A673 (cell line): ENCODE measurements at regions not wholly inside any gene's neighbourhood (a gene's known extent, or its start where the extent isn't known, plus 50 kb on each side); places are given as distances from the start of the nearest gene placed in this dataset.

Experiments
- EZH2 ChIP-seq: fragments of 200-600 bp; sonication (generic); IDR thresholded peaks from 2 replicates; pipeline ENCODE4 v1.6.1; 2017; ENCODE audit warnings: borderline replicate concordance, low read depth, mild to moderate bottlenecking, mixed read lengths, antibody characterized with exemption, low read length; ENCODE audit not compliant: poor library complexity, severe bottlenecking
- TF ChIP-seq, protein P1 (sequence below): fragments of 300-800, 200-600 bp; sonication (generic); conservative IDR thresholded peaks from 2 replicates; pipeline ENCODE4 v1.5.1; 2017; ENCODE audit warnings: low read depth, mild to moderate bottlenecking, antibody characterized with exemption, low read length, moderate library complexity, mixed read lengths

DNA sequence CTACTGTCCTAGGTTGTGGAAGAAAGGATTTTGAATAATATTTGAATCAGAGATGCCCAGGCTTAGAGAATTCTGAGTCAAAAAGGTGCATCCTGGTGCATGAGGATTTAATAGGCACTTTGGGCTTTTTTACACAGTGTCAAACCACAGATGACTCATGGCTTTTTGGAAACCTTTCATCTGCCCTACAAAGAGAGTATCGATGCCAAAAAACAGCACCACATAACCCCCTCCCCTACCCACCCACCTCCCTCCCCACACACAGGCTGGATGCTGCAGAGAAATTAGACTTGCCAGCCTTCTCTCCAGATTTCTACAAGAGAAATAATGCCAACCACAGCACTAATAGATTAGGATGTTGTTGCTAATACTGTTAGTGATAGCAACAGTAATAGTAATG is 779.3 kb downstream of the NLGN4X start:
- TF ChIP-seq, protein P1, sequence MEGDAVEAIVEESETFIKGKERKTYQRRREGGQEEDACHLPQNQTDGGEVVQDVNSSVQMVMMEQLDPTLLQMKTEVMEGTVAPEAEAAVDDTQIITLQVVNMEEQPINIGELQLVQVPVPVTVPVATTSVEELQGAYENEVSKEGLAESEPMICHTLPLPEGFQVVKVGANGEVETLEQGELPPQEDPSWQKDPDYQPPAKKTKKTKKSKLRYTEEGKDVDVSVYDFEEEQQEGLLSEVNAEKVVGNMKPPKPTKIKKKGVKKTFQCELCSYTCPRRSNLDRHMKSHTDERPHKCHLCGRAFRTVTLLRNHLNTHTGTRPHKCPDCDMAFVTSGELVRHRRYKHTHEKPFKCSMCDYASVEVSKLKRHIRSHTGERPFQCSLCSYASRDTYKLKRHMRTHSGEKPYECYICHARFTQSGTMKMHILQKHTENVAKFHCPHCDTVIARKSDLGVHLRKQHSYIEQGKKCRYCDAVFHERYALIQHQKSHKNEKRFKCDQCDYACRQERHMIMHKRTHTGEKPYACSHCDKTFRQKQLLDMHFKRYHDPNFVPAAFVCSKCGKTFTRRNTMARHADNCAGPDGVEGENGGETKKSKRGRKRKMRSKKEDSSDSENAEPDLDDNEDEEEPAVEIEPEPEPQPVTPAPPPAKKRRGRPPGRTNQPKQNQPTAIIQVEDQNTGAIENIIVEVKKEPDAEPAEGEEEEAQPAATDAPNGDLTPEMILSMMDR = no peak
- TF ChIP-seq EZH2 = no peak
